ENCODE measurements at regions not wholly inside any gene's neighbourhood (a gene's known extent, or its start where the extent isn't known, plus 50 kb on each side); places are given as distances from the start of the nearest gene placed in this dataset.

GRCh38 chr3:193852901-193853300 lies 259.9 kb downstream of the OPA1 start:
- ATAC-seq (replicated peaks) = no peak
- Mint-ChIP-seq H3K27me3 (no peaks in the 10 kb centered on the region), H3K36me3 (ENCODE audit: low read depth) (no peaks in the 10 kb centered on the region), H3K4me3 (no peak overlapping the region), H3K4me1 (no peaks in the 10 kb centered on the region), H3K27ac (no peak overlapping the region), H3K9me3 (no peaks in the 10 kb centered on the region)

GRCh38 chr3:193853511-193854219 lies 260.7 kb downstream of the OPA1 start:
- no peaks in the 10 kb centered on the region for H3K9me3 Mint-ChIP-seq
- H3K27ac Mint-ChIP-seq = no peak overlapping the region
- no peaks in the 10 kb centered on the region for H3K4me1 Mint-ChIP-seq
- H3K27me3 Mint-ChIP-seq = no peaks in the 10 kb centered on the region
- H3K4me3 Mint-ChIP-seq = no peak overlapping the region
- no peaks in the 10 kb centered on the region for H3K36me3 Mint-ChIP-seq (ENCODE audit: low read depth)
- no peak for ATAC-seq (replicated peaks)

- H3K36me3 Mint-ChIP-seq (ENCODE audit: low read depth) = no peaks in the 10 kb centered on the region
- no peak for ATAC-seq (replicated peaks)
- H3K4me1 Mint-ChIP-seq = no peaks in the 10 kb centered on the region
- no peak overlapping the region for H3K4me3 Mint-ChIP-seq
- H3K27ac Mint-ChIP-seq = no peak overlapping the region
- no peaks in the 10 kb centered on the region for H3K9me3 Mint-ChIP-seq
- H3K27me3 Mint-ChIP-seq = peaks cover 3% of the 10 kb centered on the region
These were observed 265.0 kb downstream of the OPA1 start for GRCh38 chr3:193857996-193858395.

GRCh38 chr3:193859195-193859594 lies 266.2 kb downstream of the OPA1 start:
- H3K27me3 Mint-ChIP-seq = peaks cover 3% of the 10 kb centered on the region
- no peak for ATAC-seq (replicated peaks)
- no peaks in the 10 kb centered on the region for H3K9me3 Mint-ChIP-seq
- H3K36me3 Mint-ChIP-seq (ENCODE audit: low read depth) = no peaks in the 10 kb centered on the region
- no peak overlapping the region for H3K4me3 Mint-ChIP-seq
- H3K4me1 Mint-ChIP-seq = no peaks in the 10 kb centered on the region
- H3K27ac Mint-ChIP-seq = no peak overlapping the region

- Mint-ChIP-seq H3K9me3 (no peaks in the 10 kb centered on the region), H3K36me3 (ENCODE audit: low read depth) (no peaks in the 10 kb centered on the region), H3K27me3 (peaks cover 3% of the 10 kb centered on the region), H3K27ac (no peak overlapping the region), H3K4me1 (no peaks in the 10 kb centered on the region), H3K4me3 (no peak overlapping the region)
- ATAC-seq (replicated peaks) = no peak
These were observed 268.0 kb downstream of the OPA1 start for GRCh38 chr3:193861012-193861411.

GRCh38 chr3:193862843-193863242 lies 269.8 kb downstream of the OPA1 start:
- H3K27ac Mint-ChIP-seq = no peak overlapping the region
- no peaks in the 10 kb centered on the region for H3K9me3 Mint-ChIP-seq
- peaks cover 3% of the 10 kb centered on the region for H3K27me3 Mint-ChIP-seq
- H3K4me1 Mint-ChIP-seq = no peaks in the 10 kb centered on the region
- H3K36me3 Mint-ChIP-seq (ENCODE audit: low read depth) = no peaks in the 10 kb centered on the region
- no peak overlapping the region for H3K4me3 Mint-ChIP-seq
- ATAC-seq (replicated peaks) = no peak

GRCh38 chr3:193863657-193864357 lies 270.8 kb downstream of the OPA1 start:
- peaks cover 12% of the 10 kb centered on the region for H3K27me3 Mint-ChIP-seq
- no peak for ATAC-seq (replicated peaks)
- no peaks in the 10 kb centered on the region for H3K4me1 Mint-ChIP-seq
- no peak overlapping the region for H3K4me3 Mint-ChIP-seq
- H3K27ac Mint-ChIP-seq = no peak overlapping the region
- H3K9me3 Mint-ChIP-seq = no peaks in the 10 kb centered on the region
- H3K36me3 Mint-ChIP-seq (ENCODE audit: low read depth) = no peaks in the 10 kb centered on the region

- peak; percentile 73 for ATAC-seq (replicated peaks)
- Mint-ChIP-seq H3K27ac (no peak overlapping the region), H3K4me3 (no peak overlapping the region), H3K36me3 (ENCODE audit: low read depth) (no peaks in the 10 kb centered on the region), H3K9me3 (no peaks in the 10 kb centered on the region), H3K27me3 (peaks cover 16% of the 10 kb centered on the region), H3K4me1 (no peaks in the 10 kb centered on the region)
These were observed 270.6 kb upstream of the HES1 start for GRCh38 chr3:193865339-193865738.

- H3K9me3 Mint-ChIP-seq = no peaks in the 10 kb centered on the region
- H3K27me3 Mint-ChIP-seq = peaks cover 18% of the 10 kb centered on the region
- no peak for ATAC-seq (replicated peaks)
- no peak overlapping the region for H3K4me3 Mint-ChIP-seq
- no peaks in the 10 kb centered on the region for H3K4me1 Mint-ChIP-seq
- no peak overlapping the region for H3K27ac Mint-ChIP-seq
- H3K36me3 Mint-ChIP-seq (ENCODE audit: low read depth) = no peaks in the 10 kb centered on the region
These were observed 270.0 kb upstream of the HES1 start for GRCh38 chr3:193865896-193866480.

- no peaks in the 10 kb centered on the region for H3K9me3 Mint-ChIP-seq
These were observed 267.4 kb upstream of the HES1 start for GRCh38 chr3:193868590-193868989.

GRCh38 chr3:193869221-193870201 lies 266.4 kb upstream of the HES1 start:
- H3K27ac Mint-ChIP-seq = no peak overlapping the region
- no peaks in the 10 kb centered on the region for H3K9me3 Mint-ChIP-seq
- ATAC-seq (replicated peaks) = peak; percentile 65
- H3K36me3 Mint-ChIP-seq (ENCODE audit: low read depth) = no peaks in the 10 kb centered on the region
- no peaks in the 10 kb centered on the region for H3K4me1 Mint-ChIP-seq
- no peak overlapping the region for H3K4me3 Mint-ChIP-seq
- peaks cover 17% of the 10 kb centered on the region for H3K27me3 Mint-ChIP-seq

More at GRCh38 chr3:193868590-193868989, 267.4 kb upstream of the HES1 start:
- Mint-ChIP-seq H3K36me3 (ENCODE audit: low read depth) (no peaks in the 10 kb centered on the region), H3K4me3 (no peak overlapping the region), H3K27ac (no peak overlapping the region), H3K27me3 (peaks cover 15% of the 10 kb centered on the region), H3K4me1 (no peaks in the 10 kb centered on the region)
- no peak for ATAC-seq (replicated peaks)

- no peak for ATAC-seq (replicated peaks)
- Mint-ChIP-seq H3K27ac (no peak overlapping the region), H3K4me3 (no peak overlapping the region), H3K27me3 (peaks cover 20% of the 10 kb centered on the region), H3K9me3 (no peaks in the 10 kb centered on the region), H3K36me3 (ENCODE audit: low read depth) (no peaks in the 10 kb centered on the region), H3K4me1 (no peaks in the 10 kb centered on the region)
These were observed 265.4 kb upstream of the HES1 start for GRCh38 chr3:193870376-193871219.

- no peaks in the 10 kb centered on the region for H3K9me3 Mint-ChIP-seq
- H3K36me3 Mint-ChIP-seq (ENCODE audit: low read depth) = no peaks in the 10 kb centered on the region
- H3K27me3 Mint-ChIP-seq = peaks cover 23% of the 10 kb centered on the region
- no peak overlapping the region for H3K27ac Mint-ChIP-seq
- no peak for ATAC-seq (replicated peaks)
- no peak overlapping the region for H3K4me3 Mint-ChIP-seq
- no peaks in the 10 kb centered on the region for H3K4me1 Mint-ChIP-seq
These were observed 264.8 kb upstream of the HES1 start for GRCh38 chr3:193871220-193871485.

Data from activated T-helper 17 cell treated with anti-CD3 and anti-CD28 coated beads, Interleukin-2, amount 50 U/mL, for 72 hours (primary cell).